Panc1 (cell line): ENCODE measurements at regions not wholly inside any gene's neighbourhood (a gene's known extent, or its start where the extent isn't known, plus 50 kb on each side); places are given as distances from the start of the nearest gene placed in this dataset.

Experiments
- ATAC-seq: fragments of 200-7000 bp; cut with Tn5 transposase; 2 replicates; pipeline ENCODE4 v1.9.1; 2020; ENCODE audit warnings: mild to moderate bottlenecking, moderate library complexity
- BruUV-seq: library from RNA; stranded (reverse); fragments of 400-500 nt; replicated peaks from 2 replicates; lab custom pipeline; 2021; lab: Mats Ljungman, UMichigan
- CTCF ChIA-PET: fragments of 300-600 bp; sonication (Branson Sonifier 250); formaldehyde crosslinking; loops from one replicate; lab custom pipeline; 2022; ENCODE audit warnings: antibody characterized with exemption; lab: Charles Lee
- POLR2A ChIA-PET: fragments of 300-600 bp; sonication (Branson Sonifier 250); formaldehyde crosslinking; loops from one replicate; lab custom pipeline; 2022; ENCODE audit warnings: antibody characterized with exemption; lab: Charles Lee
- DNase-seq: peaks from one replicate; pipeline ENCODE4 v3.0.0-alpha.2; 2010; ENCODE audit warnings: low read depth, low spot score
- H3K27ac ChIP-seq: 2 replicates; pipeline ENCODE4 v1.5.1; 2011; ENCODE audit warnings: mild to moderate bottlenecking, low read length, inconsistent platforms
- H3K27me3 ChIP-seq: fragments of 200-500 bp; sonication (Bioruptor generic); 2 replicates; pipeline ENCODE4 v1.6.0; 2014; ENCODE audit warnings: low read length, inconsistent platforms; ENCODE audit not compliant: control insufficient read depth, insufficient read depth
- H3K36me3 ChIP-seq: fragments of 200-500 bp; sonication (Bioruptor generic); 2 replicates; pipeline ENCODE4 v1.5.1; 2014; ENCODE audit warnings: inconsistent platforms, mild to moderate bottlenecking, low read length, moderate library complexity; ENCODE audit not compliant: control insufficient read depth, insufficient read depth
- H3K4me1 ChIP-seq: 2 replicates; pipeline ENCODE4 v1.5.1; 2011; ENCODE audit warnings: inconsistent platforms, mild to moderate bottlenecking, low read length, moderate library complexity; ENCODE audit not compliant: control insufficient read depth, insufficient read depth
- H3K4me3 ChIP-seq, 2 experiments: 2 replicates each; pipeline ENCODE4 v1.5.1; 2011 to 2012; ENCODE audit warnings: low read depth in 2 of 2, low read length in 2 of 2, mild to moderate bottlenecking in 2 of 2, inconsistent platforms in 1 of 2, moderate library complexity in 1 of 2
- H3K9me3 ChIP-seq: fragments of 200-500 bp; sonication (Bioruptor generic); 2 replicates; pipeline ENCODE4 v1.5.1; 2014; ENCODE audit warnings: low read depth, mild to moderate bottlenecking, inconsistent platforms, low read length, moderate library complexity; ENCODE audit not compliant: control insufficient read depth, insufficient read depth
- POLR2AphosphoS5 ChIP-seq: IDR thresholded peaks from 2 replicates; pipeline ENCODE4 v1.6.1; 2012; ENCODE audit warnings: mild to moderate bottlenecking, low read depth, low read length, moderate library complexity
- REST ChIP-seq, 2 experiments: IDR thresholded peaks; 2 replicates each; pipeline ENCODE4 v1.6.1; 2011 to 2012; ENCODE audit warnings: low read depth in 2 of 2, control low read depth in 1 of 2, low read length in 1 of 2, mild to moderate bottlenecking in 1 of 2, moderate library complexity in 1 of 2; ENCODE audit not compliant: insufficient read depth in 1 of 2
- SIN3A ChIP-seq: IDR thresholded peaks from 2 replicates; pipeline ENCODE4 v1.6.1; 2012; ENCODE audit warnings: low read depth, mild to moderate bottlenecking, low read length, moderate library complexity, borderline replicate concordance; ENCODE audit not compliant: insufficient read depth
- TCF7L2 ChIP-seq: IDR thresholded peaks from 2 replicates; pipeline ENCODE4 v1.6.1; 2011; ENCODE audit warnings: mild to moderate bottlenecking, low read depth, low read length, inconsistent platforms
- in situ Hi-C: cut with HindIII; loops from 2 replicates; pipeline ENCODE4 v1.10.0; 2016; ENCODE audit warnings: low sequenced_read_pairs, low pct_unique_long_range_greater_than_20kb
- intact Hi-C: fragments of 100-400 bp; cut with micrococcal nuclease; formaldehyde crosslinking; loops from one replicate; pipeline ENCODE4 v1.10.0; 2022; ENCODE audit not compliant: unreplicated experiment
- TF ChIP-seq, protein P1 (sequence below): fragments of 450-650 bp; IDR thresholded peaks from 2 replicates; pipeline ENCODE4 v1.5.1; 2017; ENCODE audit warnings: mild to moderate bottlenecking

GRCh38 chr4:75229806-75230570 lies 284.2 kb downstream of the RCHY1 start:
- no TSS peak for BruUV-seq
- DNase-seq (no peak), ATAC-seq (no peak)
- Histone ChIP-seq H3K27me3 (no peaks in the 10 kb centered on the region), H3K4me1 (no peaks in the 10 kb centered on the region), H3K36me3 (no peaks in the 10 kb centered on the region), H3K4me3 (no peak overlapping the region), H3K9me3 (no peaks in the 10 kb centered on the region), H3K27ac (no peak overlapping the region)
- intact Hi-C loops (no loop called here), in situ Hi-C loops (no loop called here)
- CTCF ChIA-PET = interaction anchor here (0.6 kb wide), 1 partner anchor 423 kb away, joined by 7 read pairs; no protein-coding TSS in a partner anchor
- TF ChIP-seq POLR2AphosphoS5 = no peak
- TF ChIP-seq TCF7L2 = no peak
- TF ChIP-seq REST (IDR thresholded peaks at IDR 0.05; ENCODE audit: insufficient read depth in 1 of 2, low read depth in 2 of 2, low read length in 1 of 2) = no peak
- TF ChIP-seq SIN3A = no peak
- TF ChIP-seq, protein P1, sequence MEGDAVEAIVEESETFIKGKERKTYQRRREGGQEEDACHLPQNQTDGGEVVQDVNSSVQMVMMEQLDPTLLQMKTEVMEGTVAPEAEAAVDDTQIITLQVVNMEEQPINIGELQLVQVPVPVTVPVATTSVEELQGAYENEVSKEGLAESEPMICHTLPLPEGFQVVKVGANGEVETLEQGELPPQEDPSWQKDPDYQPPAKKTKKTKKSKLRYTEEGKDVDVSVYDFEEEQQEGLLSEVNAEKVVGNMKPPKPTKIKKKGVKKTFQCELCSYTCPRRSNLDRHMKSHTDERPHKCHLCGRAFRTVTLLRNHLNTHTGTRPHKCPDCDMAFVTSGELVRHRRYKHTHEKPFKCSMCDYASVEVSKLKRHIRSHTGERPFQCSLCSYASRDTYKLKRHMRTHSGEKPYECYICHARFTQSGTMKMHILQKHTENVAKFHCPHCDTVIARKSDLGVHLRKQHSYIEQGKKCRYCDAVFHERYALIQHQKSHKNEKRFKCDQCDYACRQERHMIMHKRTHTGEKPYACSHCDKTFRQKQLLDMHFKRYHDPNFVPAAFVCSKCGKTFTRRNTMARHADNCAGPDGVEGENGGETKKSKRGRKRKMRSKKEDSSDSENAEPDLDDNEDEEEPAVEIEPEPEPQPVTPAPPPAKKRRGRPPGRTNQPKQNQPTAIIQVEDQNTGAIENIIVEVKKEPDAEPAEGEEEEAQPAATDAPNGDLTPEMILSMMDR = no peak
- POLR2A ChIA-PET = no interaction called here

- TF ChIP-seq TCF7L2 = no peak
- TF ChIP-seq SIN3A = no peak
- TF ChIP-seq, protein P1 = no peak
- TF ChIP-seq REST (IDR thresholded peaks at IDR 0.05; ENCODE audit: insufficient read depth in 1 of 2, low read depth in 2 of 2, low read length in 1 of 2) = no peak
- TF ChIP-seq POLR2AphosphoS5 = no peak
- no peaks in the 10 kb centered on the region for H3K4me1 ChIP-seq
- intact Hi-C loops (no loop called here), in situ Hi-C loops (no loop called here)
- no peaks in the 10 kb centered on the region for H3K27me3 ChIP-seq
- POLR2A ChIA-PET = no interaction called here
- H3K9me3 ChIP-seq = no peaks in the 10 kb centered on the region
- DNase-seq (no peak), ATAC-seq (no peak)
- H3K36me3 ChIP-seq = no peaks in the 10 kb centered on the region
- H3K4me3 ChIP-seq = no peak overlapping the region
- no TSS peak for BruUV-seq
- H3K27ac ChIP-seq = no peak overlapping the region
- CTCF ChIA-PET = no interaction called here
Measured at GRCh38 chr4:75213480-75213879, 280.6 kb downstream of the PARM1 start.
